Gastroesophageal sphincter (tissue), 4 donors: ENCODE measurements at regions not wholly inside any gene's neighbourhood (a gene's known extent, or its start where the extent isn't known, plus 50 kb on each side); places are given as distances from the start of the nearest gene placed in this dataset.

Experiments used
- ATAC-seq: fragments of 150-250 bp; one replicate; pipeline ENCODE4 v1.9.1; 2016; ENCODE audit warnings: mild to moderate bottlenecking, moderate library complexity
- H3K27ac ChIP-seq, 4 donors: fragments of 200-600 bp; sonication (generic) in 3 of 4; 1 replicate in 3 of 4; 2 replicates in 1 of 4; pipeline ENCODE4 v1.5.1; 2016 to 2019
- H3K27me3 ChIP-seq: fragments of 200-600 bp; sonication (generic); one replicate; pipeline ENCODE4 v1.5.1; 2019
- H3K36me3 ChIP-seq, 2 donors: fragments of 200-600 bp; sonication (generic); one replicate each; pipeline ENCODE4 v1.5.1; 2019; ENCODE audit warnings: control low read depth in 1 of 2
- H3K4me1 ChIP-seq, 3 donors: fragments of 200-600 bp; sonication (generic); 1 replicate in 2 of 3; 2 replicates in 1 of 3; pipeline ENCODE4 v1.5.1; 2016 to 2019; ENCODE audit warnings: control low read depth in 2 of 3
- H3K4me3 ChIP-seq, 2 donors: fragments of 200-600 bp; sonication (generic); one replicate each; pipeline ENCODE4 v1.5.1; 2019; ENCODE audit warnings: mild to moderate bottlenecking in 1 of 2, moderate library complexity in 1 of 2
- H3K9me3 ChIP-seq, 3 donors: fragments of 200-600 bp; sonication (generic); one replicate each; pipeline ENCODE4 v1.5.1; 2017 to 2019; ENCODE audit warnings: control low read depth in 2 of 3
- EP300 ChIP-seq: sonication (generic); formaldehyde crosslinking; IDR thresholded peaks from one replicate; pipeline ENCODE4 v1.6.1; 2017; ENCODE audit warnings: antibody characterized with exemption, mild to moderate bottlenecking
- POLR2A ChIP-seq, 2 donors: fragments of 450-650 bp; IDR thresholded peaks; one replicate each; pipeline ENCODE4 v1.6.1; 2017; ENCODE audit warnings: antibody characterized with exemption in 2 of 2, mild to moderate bottlenecking in 2 of 2, moderate library complexity in 1 of 2
- POLR2AphosphoS5 ChIP-seq: sonication (generic); formaldehyde crosslinking; IDR thresholded peaks from one replicate; pipeline ENCODE4 v1.6.1; 2017; ENCODE audit warnings: antibody characterized with exemption
- WGBS, 2 donors: methylation state at CpG; one replicate each; pipeline ENCODE4 v1.1.5; 2018; ENCODE audit warnings: low coverage in 1 of 2; 5-methylcytosine and 5-hydroxymethylcytosine counted together
- TF ChIP-seq, protein P1 (sequence below), 4 experiments: fragments of 200-600 bp in 2 of 4; fragments of 450-650 bp in 2 of 4; sonication (generic) in 1 of 4; IDR thresholded peaks; one replicate each; pipeline ENCODE4 v1.5.1; 2017 to 2019; ENCODE audit warnings: antibody characterized with exemption in 4 of 4, mild to moderate bottlenecking in 2 of 4, moderate library complexity in 2 of 4

DNA sequence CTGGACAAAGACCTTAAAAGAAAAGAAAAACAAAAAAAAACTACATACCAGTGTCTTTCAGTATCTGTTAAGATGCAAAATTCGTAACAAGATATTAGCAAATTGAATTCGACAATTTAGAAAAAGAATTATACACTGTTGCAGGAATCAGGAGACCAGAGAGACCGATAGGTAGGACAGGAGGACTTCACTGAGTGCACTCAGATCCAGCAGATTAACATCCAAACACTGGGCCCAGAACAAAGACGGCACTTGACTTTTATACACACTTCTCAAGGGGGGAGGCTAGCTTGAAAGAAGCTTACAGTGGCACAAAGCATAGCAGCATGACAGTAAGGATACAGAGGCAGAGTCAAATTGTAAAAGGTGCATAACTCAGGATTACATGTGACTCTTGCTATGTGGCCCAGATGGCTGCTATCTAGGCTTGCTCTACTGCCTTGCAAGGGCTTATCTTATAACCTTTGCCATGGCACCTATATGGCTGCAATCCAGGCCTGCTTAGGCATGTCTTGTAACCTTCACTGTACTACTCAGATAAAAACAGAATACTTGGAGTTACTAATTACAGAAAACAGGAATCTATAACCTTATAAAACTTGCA is 507.3 kb upstream of the LRRTM4 start:
- Histone ChIP-seq H3K9me3 (peaks cover 0 to 15% (median 0%) of the 10 kb centered on the region in 3 donors), H3K36me3 (no peaks in the 10 kb centered on the region), H3K27ac (no peak overlapping the region), H3K4me1 (no peaks in the 10 kb centered on the region), H3K27me3 (no peaks in the 10 kb centered on the region), H3K4me3 (no peak overlapping the region)
- WGBS, 2 donors: 47 to 69% methylated on average over 2 to 4 of the region's 4 CpGs
- ATAC-seq: no peak
- TF ChIP-seq POLR2AphosphoS5 (no peak), EP300 (no peak), POLR2A (IDR thresholded peaks at IDR 0.05) (no peak)
- TF ChIP-seq, protein P1, sequence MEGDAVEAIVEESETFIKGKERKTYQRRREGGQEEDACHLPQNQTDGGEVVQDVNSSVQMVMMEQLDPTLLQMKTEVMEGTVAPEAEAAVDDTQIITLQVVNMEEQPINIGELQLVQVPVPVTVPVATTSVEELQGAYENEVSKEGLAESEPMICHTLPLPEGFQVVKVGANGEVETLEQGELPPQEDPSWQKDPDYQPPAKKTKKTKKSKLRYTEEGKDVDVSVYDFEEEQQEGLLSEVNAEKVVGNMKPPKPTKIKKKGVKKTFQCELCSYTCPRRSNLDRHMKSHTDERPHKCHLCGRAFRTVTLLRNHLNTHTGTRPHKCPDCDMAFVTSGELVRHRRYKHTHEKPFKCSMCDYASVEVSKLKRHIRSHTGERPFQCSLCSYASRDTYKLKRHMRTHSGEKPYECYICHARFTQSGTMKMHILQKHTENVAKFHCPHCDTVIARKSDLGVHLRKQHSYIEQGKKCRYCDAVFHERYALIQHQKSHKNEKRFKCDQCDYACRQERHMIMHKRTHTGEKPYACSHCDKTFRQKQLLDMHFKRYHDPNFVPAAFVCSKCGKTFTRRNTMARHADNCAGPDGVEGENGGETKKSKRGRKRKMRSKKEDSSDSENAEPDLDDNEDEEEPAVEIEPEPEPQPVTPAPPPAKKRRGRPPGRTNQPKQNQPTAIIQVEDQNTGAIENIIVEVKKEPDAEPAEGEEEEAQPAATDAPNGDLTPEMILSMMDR (IDR thresholded peaks at IDR 0.05): no peak

DNA sequence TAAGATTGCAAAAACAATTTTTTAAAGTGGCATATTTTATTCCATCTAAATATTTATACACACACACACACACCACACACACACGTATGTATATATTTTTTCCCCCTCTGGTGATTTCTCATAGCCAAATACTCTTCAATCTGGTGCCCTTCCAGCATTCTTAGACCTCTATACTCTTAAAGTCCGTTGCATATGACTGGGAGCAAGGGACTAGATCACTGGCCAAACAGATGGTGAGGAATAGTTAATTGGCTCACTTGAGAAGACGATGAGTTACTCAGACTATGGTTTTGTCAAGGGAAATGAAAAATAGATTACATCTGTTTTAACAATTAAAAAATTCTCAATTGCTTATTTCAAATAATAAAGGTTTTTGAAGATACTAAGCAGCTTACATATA is 512.5 kb upstream of the LRRTM4 start:
- no peak for ATAC-seq
- no peaks in the 10 kb centered on the region for H3K36me3 ChIP-seq
- H3K9me3 ChIP-seq: peaks cover 0 to 7% (median 0%) of the 10 kb centered on the region in 3 donors
- 41 to 44% methylated on average over 3 of the region's 3 CpGs for WGBS, 2 donors
- H3K27me3 ChIP-seq: no peaks in the 10 kb centered on the region
- H3K4me3 ChIP-seq: no peak overlapping the region
- no peaks in the 10 kb centered on the region for H3K4me1 ChIP-seq
- H3K27ac ChIP-seq: no peak overlapping the region
- TF ChIP-seq EP300 (no peak), POLR2AphosphoS5 (no peak), POLR2A (IDR thresholded peaks at IDR 0.05) (no peak)
- TF ChIP-seq, protein P1 (IDR thresholded peaks at IDR 0.05): no peak

DNA sequence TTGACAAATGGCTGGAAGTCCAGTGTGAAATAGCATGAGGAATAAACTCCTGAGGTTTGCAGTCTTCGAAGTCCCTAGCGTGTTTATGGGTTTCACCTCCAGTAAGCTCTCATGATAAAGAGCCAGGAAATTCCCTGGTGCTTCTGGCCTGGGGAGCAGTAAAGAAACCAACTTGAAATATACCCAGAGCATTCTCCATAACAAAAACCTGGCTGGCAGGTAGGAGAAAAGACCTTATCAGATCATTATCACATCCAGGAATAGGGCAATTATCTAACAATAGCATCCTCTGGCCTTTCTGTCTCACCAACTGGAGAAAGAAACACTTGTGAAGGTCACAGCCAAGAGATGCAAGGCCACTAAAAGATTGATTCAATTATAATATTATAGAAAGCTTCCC is 513.6 kb upstream of the LRRTM4 start:
- TF ChIP-seq, protein P1 (IDR thresholded peaks at IDR 0.05): no peak
- no peak for TF ChIP-seq POLR2A (IDR thresholded peaks at IDR 0.05)
- TF ChIP-seq EP300: no peak
- TF ChIP-seq POLR2AphosphoS5: no peak
- no peak for ATAC-seq
- H3K27ac ChIP-seq: no peak overlapping the region
- H3K9me3 ChIP-seq: no peaks in the 10 kb centered on the region
- H3K4me1 ChIP-seq: no peaks in the 10 kb centered on the region
- no peaks in the 10 kb centered on the region for H3K36me3 ChIP-seq
- H3K27me3 ChIP-seq: no peaks in the 10 kb centered on the region
- H3K4me3 ChIP-seq: no peak overlapping the region
- WGBS, 2 donors: 60 to 87% methylated on average over 2 of the region's 2 CpGs

DNA sequence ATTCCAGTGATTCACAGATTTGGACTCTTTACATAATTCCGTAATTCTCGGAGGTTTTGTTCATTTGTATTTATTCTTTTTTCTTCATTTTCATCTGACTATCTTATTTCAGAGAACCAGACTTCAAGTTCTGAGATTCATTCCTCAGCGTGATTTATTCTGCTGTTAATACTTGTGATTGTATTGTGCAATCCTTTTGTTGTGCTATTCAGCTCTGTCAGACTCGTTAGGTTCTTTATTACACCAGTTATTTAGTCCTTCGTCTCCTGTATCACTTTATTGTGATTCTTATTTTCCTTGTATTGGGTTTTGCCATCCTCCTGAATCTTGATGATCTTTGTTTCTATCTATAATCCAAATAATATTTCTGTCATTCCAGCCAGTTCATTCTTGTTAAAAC is 529.3 kb upstream of the LRRTM4 start:
- peaks cover 0 to 39% (median 0%) of the 10 kb centered on the region in 3 donors for H3K9me3 ChIP-seq
- WGBS, 2 donors: 74 to 80% methylated on average over 1 to 5 of the region's 5 CpGs
- TF ChIP-seq POLR2A (IDR thresholded peaks at IDR 0.05) (no peak), EP300 (no peak), POLR2AphosphoS5 (no peak)
- TF ChIP-seq, protein P1 (IDR thresholded peaks at IDR 0.05): no peak
- H3K27ac ChIP-seq: no peak overlapping the region
- no peaks in the 10 kb centered on the region for H3K36me3 ChIP-seq
- no peak for ATAC-seq
- no peak overlapping the region for H3K4me3 ChIP-seq
- H3K27me3 ChIP-seq: no peaks in the 10 kb centered on the region
- H3K4me1 ChIP-seq: no peaks in the 10 kb centered on the region

DNA sequence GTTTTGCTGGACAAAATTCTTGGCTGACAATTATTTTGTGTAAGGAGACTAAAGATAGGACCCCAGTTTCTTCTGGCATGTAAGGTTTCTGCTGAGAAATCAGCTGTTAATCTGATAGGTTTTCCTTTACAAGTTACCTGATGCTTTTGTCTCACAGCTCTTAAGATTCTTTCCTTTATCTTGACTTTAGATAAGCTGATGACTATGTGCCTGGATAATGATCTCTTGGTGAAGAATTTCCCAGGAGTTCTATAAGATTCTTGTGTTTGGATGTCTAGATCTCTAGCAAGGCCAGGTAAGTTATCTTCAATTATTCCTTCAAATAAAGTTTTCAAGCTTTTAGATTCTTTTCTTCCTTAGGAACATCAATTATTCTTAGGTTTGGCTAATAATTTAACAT is 534.8 kb upstream of the LRRTM4 start:
- Histone ChIP-seq H3K36me3 (no peaks in the 10 kb centered on the region), H3K9me3 (peaks cover 0 to 16% (median 0%) of the 10 kb centered on the region in 3 donors), H3K27ac (no peak overlapping the region), H3K4me1 (no peaks in the 10 kb centered on the region), H3K4me3 (no peak overlapping the region), H3K27me3 (no peaks in the 10 kb centered on the region)
- no peak for ATAC-seq
- TF ChIP-seq EP300 (no peak), POLR2AphosphoS5 (no peak), POLR2A (IDR thresholded peaks at IDR 0.05) (no peak)
- TF ChIP-seq, protein P1 (IDR thresholded peaks at IDR 0.05): no peak
